ENCODE measurements at regions not wholly inside any gene's neighbourhood (a gene's known extent, or its start where the extent isn't known, plus 50 kb on each side); places are given as distances from the start of the nearest gene placed in this dataset.

DNA sequence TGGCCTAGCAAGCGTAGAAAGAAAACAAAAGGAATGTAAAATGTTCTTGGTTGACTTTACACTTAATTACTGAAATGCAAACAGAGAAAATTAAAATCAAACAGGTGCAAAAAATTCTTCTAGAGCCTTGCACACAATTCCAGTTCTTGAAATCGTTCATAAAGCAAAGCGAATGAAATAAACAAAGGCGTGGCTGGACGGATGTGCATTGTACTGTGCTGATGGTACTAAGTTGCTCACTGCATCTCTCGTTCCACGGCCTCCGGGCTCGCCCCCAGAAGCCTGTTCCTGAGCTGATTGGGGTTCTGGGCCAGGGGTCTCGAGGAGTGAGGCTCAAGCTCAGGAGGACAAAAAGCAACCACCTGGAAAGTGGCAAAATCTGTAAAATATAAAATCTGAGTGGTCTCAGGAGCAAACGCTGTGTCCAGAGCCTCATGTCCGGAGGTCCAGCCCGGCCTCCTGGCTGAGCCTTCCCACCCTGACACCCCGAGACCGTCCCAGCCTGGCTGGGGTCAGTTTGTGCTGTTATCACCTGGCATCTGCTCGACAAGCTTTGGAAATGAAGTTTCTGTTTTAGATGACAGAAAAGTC, 71.3 kb downstream of the TTLL2 start:
- no peak for FAIRE-seq
- no peak for TF ChIP-seq HOXA9 (CRISPR knock-in tag; IDR thresholded peaks at IDR 0.05; ENCODE audit: borderline replicate concordance)
- TF ChIP-seq, protein P1, sequence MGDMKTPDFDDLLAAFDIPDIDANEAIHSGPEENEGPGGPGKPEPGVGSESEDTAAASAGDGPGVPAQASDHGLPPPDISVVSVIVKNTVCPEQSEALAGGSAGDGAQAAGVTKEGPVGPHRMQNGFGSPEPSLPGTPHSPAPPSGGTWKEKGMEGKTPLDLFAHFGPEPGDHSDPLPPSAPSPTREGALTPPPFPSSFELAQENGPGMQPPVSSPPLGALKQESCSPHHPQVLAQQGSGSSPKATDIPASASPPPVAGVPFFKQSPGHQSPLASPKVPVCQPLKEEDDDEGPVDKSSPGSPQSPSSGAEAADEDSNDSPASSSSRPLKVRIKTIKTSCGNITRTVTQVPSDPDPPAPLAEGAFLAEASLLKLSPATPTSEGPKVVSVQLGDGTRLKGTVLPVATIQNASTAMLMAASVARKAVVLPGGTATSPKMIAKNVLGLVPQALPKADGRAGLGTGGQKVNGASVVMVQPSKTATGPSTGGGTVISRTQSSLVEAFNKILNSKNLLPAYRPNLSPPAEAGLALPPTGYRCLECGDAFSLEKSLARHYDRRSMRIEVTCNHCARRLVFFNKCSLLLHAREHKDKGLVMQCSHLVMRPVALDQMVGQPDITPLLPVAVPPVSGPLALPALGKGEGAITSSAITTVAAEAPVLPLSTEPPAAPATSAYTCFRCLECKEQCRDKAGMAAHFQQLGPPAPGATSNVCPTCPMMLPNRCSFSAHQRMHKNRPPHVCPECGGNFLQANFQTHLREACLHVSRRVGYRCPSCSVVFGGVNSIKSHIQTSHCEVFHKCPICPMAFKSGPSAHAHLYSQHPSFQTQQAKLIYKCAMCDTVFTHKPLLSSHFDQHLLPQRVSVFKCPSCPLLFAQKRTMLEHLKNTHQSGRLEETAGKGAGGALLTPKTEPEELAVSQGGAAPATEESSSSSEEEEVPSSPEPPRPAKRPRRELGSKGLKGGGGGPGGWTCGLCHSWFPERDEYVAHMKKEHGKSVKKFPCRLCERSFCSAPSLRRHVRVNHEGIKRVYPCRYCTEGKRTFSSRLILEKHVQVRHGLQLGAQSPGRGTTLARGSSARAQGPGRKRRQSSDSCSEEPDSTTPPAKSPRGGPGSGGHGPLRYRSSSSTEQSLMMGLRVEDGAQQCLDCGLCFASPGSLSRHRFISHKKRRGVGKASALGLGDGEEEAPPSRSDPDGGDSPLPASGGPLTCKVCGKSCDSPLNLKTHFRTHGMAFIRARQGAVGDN (CRISPR knock-in tag; IDR thresholded peaks at IDR 0.05) = peak; percentile 5; the same call in 1 of the 2 replicates
- 0 out of 2 replicates have a peak, but pooled peaks have one; percentile 27 for TF ChIP-seq TGIF2 (CRISPR knock-in tag; IDR thresholded peaks at IDR 0.05)
- no peak for TF ChIP-seq ZNF674 (CRISPR knock-in tag; IDR thresholded peaks at IDR 0.05; ENCODE audit: low read depth)
- TF ChIP-seq, protein P2, sequence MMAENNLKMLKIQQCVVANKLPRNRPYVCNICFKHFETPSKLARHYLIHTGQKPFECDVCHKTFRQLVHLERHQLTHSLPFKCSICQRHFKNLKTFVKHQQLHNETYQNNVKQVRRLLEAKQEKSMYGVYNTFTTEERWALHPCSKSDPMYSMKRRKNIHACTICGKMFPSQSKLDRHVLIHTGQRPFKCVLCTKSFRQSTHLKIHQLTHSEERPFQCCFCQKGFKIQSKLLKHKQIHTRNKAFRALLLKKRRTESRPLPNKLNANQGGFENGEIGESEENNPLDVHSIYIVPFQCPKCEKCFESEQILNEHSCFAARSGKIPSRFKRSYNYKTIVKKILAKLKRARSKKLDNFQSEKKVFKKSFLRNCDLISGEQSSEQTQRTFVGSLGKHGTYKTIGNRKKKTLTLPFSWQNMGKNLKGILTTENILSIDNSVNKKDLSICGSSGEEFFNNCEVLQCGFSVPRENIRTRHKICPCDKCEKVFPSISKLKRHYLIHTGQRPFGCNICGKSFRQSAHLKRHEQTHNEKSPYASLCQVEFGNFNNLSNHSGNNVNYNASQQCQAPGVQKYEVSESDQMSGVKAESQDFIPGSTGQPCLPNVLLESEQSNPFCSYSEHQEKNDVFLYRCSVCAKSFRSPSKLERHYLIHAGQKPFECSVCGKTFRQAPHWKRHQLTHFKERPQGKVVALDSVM (CRISPR knock-in tag; IDR thresholded peaks at IDR 0.05) = peak; percentile 94
- TF ChIP-seq ZNF20 (CRISPR knock-in tag; IDR thresholded peaks at IDR 0.05) = 0 out of 2 replicates have a peak, but pooled peaks have one; percentile 13
- TF ChIP-seq, protein P3, sequence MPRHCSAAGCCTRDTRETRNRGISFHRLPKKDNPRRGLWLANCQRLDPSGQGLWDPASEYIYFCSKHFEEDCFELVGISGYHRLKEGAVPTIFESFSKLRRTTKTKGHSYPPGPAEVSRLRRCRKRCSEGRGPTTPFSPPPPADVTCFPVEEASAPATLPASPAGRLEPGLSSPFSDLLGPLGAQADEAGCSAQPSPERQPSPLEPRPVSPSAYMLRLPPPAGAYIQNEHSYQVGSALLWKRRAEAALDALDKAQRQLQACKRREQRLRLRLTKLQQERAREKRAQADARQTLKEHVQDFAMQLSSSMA (CRISPR knock-in tag; IDR thresholded peaks at IDR 0.05) = 0 out of 2 replicates have a peak, but pooled peaks have one; percentile 16
- 0 out of 2 replicates have a peak, but pooled peaks have one; percentile 28 for TF ChIP-seq KMT2B (CRISPR knock-in tag; IDR thresholded peaks at IDR 0.05)
- TF ChIP-seq, protein P4, sequence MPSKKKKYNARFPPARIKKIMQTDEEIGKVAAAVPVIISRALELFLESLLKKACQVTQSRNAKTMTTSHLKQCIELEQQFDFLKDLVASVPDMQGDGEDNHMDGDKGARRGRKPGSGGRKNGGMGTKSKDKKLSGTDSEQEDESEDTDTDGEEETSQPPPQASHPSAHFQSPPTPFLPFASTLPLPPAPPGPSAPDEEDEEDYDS (CRISPR knock-in tag; IDR thresholded peaks at IDR 0.05) = peak; percentile 63; the same call in 1 of the 2 replicates
- TF ChIP-seq SCMH1 (CRISPR knock-in tag; IDR thresholded peaks at IDR 0.05; ENCODE audit: borderline replicate concordance) = no peak
- 0 out of 2 replicates have a peak, but pooled peaks have one; percentile 36 for TF ChIP-seq FOXK1 (CRISPR knock-in tag; IDR thresholded peaks at IDR 0.05; ENCODE audit: borderline replicate concordance, low read depth)
- TF ChIP-seq, protein P5, sequence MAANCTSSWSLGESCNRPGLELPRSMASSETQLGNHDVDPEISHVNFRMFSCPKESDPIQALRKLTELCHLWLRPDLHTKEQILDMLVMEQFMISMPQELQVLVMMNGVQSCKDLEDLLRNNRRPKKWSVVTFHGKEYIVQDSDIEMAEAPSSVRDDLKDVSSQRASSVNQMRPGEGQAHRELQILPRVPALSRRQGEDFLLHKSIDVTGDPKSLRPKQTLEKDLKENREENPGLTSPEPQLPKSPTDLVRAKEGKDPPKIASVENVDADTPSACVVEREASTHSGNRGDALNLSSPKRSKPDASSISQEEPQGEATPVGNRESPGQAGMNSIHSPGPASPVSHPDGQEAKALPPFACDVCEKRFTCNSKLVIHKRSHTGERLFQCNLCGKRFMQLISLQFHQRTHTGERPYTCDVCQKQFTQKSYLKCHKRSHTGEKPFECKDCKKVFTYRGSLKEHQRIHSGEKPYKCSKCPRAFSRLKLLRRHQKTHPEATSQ (CRISPR knock-in tag; IDR thresholded peaks at IDR 0.05; ENCODE audit: borderline replicate concordance) = no peak
- TF ChIP-seq PHF20 (CRISPR knock-in tag; IDR thresholded peaks at IDR 0.05) = 0 out of 2 replicates have a peak, but pooled peaks have one; percentile 4
- TF ChIP-seq LCORL (IDR thresholded peaks at IDR 0.05) = no peak
- peak; percentile 6; the same call in 1 of the 2 replicates for TF ChIP-seq LCORL (CRISPR knock-in tag; IDR thresholded peaks at IDR 0.05)

More for the DNA sequence above, 71.3 kb downstream of the TTLL2 start:
- CTCF ChIA-PET (ENCODE audit: low intra/inter-chr PET ratio, low total read pairs) = no interaction called here
- 20% methylated on average over 15 of the region's 16 CpGs for WGBS (ENCODE audit: low lambda C conversion rate)
- Histone ChIP-seq H4K20me1 (ENCODE audit: insufficient read depth, low read length) (no peaks in the 10 kb centered on the region), H3K79me2 (ENCODE audit: insufficient read depth, low read length) (no peaks in the 10 kb centered on the region), H2AFZ (ENCODE audit: low read length) (no peak overlapping the region), H3K36me3 (replicated peaks in 1 of 2; ENCODE audit: control insufficient read depth in 1 of 2, insufficient read depth in 2 of 2, low read length in 2 of 2) (no peaks in the 10 kb centered on the region), H3K9ac (ENCODE audit: insufficient read depth, low read depth, low read length) (no peak overlapping the region), H3K27ac (ENCODE audit: extremely low read length, insufficient read depth, low read length) (peak overlapping the region; percentile 43), H3K27me3 (ENCODE audit: control insufficient read depth in 1 of 2, insufficient read depth in 2 of 2, low read length in 2 of 2) (peaks cover 1 to 24% of the 10 kb centered on the region in 2 experiments), H3K9me3 (ENCODE audit: low read length) (no peaks in the 10 kb centered on the region), H3K4me1 (ENCODE audit: insufficient read depth, low read length) (peaks cover 65% of the 10 kb centered on the region), H3K4me3 (replicated peaks in 1 of 3; ENCODE audit: insufficient read depth in 1 of 3, low read depth in 2 of 3, low read length in 3 of 3) (peak overlapping the region; percentile 5 to 61 (median 11); a peak in 5 of 6 replicates), H3K4me2 (ENCODE audit: low read depth, low read length) (peak overlapping the region; percentile 76)
- POLR2A ChIA-PET = interaction anchor here (1.0 to 2.9 kb wide), 4 partner anchors 25 to 105 kb away, joined by 3 to 13 read pairs (median 7); partner anchors contain the start of gene UNC93A
- no peak for DNase-seq (ENCODE audit: low spot score)
- no peak; the same call in 2 of the 3 replicates for ATAC-seq
- in situ Hi-C loops (cut with HindIII; ENCODE audit: extremely low pct_ligation_motif_present, low pct_unique_long_range_greater_than_20kb) (no loop called here), intact Hi-C loops (cut with micrococcal nuclease; ENCODE audit: unreplicated experiment) (no loop called here)
- BruUV-seq (replicated peaks) = no TSS peak
